ENCODE measurements at regions not wholly inside any gene's neighbourhood (a gene's known extent, or its start where the extent isn't known, plus 50 kb on each side); places are given as distances from the start of the nearest gene placed in this dataset.
A peak's percentile ranks its signal among the peaks of the same experiment; 100 is the strongest.

GRCh38 chr4:42293967-42294813 is 103.1 kb upstream of the SHISA3 start:
- Histone ChIP-seq H3K4me3 (ENCODE audit: low read depth, low read length) (no peak overlapping the region), H3K36me3 (ENCODE audit: control insufficient read depth, insufficient read depth, low read length) (no peaks in the 10 kb centered on the region), H3K27me3 (ENCODE audit: control insufficient read depth, insufficient read depth, low read length) (no peaks in the 10 kb centered on the region)
- no peak for DNase-seq (ENCODE audit: low read depth)
- FAIRE-seq: no peak
- TF ChIP-seq, protein P1, sequence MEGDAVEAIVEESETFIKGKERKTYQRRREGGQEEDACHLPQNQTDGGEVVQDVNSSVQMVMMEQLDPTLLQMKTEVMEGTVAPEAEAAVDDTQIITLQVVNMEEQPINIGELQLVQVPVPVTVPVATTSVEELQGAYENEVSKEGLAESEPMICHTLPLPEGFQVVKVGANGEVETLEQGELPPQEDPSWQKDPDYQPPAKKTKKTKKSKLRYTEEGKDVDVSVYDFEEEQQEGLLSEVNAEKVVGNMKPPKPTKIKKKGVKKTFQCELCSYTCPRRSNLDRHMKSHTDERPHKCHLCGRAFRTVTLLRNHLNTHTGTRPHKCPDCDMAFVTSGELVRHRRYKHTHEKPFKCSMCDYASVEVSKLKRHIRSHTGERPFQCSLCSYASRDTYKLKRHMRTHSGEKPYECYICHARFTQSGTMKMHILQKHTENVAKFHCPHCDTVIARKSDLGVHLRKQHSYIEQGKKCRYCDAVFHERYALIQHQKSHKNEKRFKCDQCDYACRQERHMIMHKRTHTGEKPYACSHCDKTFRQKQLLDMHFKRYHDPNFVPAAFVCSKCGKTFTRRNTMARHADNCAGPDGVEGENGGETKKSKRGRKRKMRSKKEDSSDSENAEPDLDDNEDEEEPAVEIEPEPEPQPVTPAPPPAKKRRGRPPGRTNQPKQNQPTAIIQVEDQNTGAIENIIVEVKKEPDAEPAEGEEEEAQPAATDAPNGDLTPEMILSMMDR (IDR thresholded peaks at IDR 0.05; ENCODE audit: insufficient read depth, low read length, severe bottlenecking): no peak

GRCh38 chr4:42296196-42296595 is 101.1 kb upstream of the SHISA3 start:
- FAIRE-seq (no peak), DNase-seq (ENCODE audit: low read depth) (no peak)
- H3K36me3 ChIP-seq (ENCODE audit: control insufficient read depth, insufficient read depth, low read length): no peaks in the 10 kb centered on the region
- no peaks in the 10 kb centered on the region for H3K27me3 ChIP-seq (ENCODE audit: control insufficient read depth, insufficient read depth, low read length)
- H3K4me3 ChIP-seq (ENCODE audit: low read depth, low read length): no peak overlapping the region
- TF ChIP-seq, protein P1 (IDR thresholded peaks at IDR 0.05; ENCODE audit: insufficient read depth, low read length, severe bottlenecking): no peak

- no peak for DNase-seq (ENCODE audit: low read depth)
- TF ChIP-seq, protein P1 (IDR thresholded peaks at IDR 0.05; ENCODE audit: insufficient read depth, low read length, severe bottlenecking): peak; percentile 13
- FAIRE-seq: no peak
Measured at GRCh38 chr4:42302348-42302747, 94.9 kb upstream of the SHISA3 start.

GRCh38 chr4:42306221-42307109 is 90.8 kb upstream of the SHISA3 start:
- H3K36me3 ChIP-seq (ENCODE audit: control insufficient read depth, insufficient read depth, low read length): no peaks in the 10 kb centered on the region
- DNase-seq (ENCODE audit: low read depth): no peak
- no peak for FAIRE-seq
- no peaks in the 10 kb centered on the region for H3K27me3 ChIP-seq (ENCODE audit: control insufficient read depth, insufficient read depth, low read length)
- no peak overlapping the region for H3K4me3 ChIP-seq (ENCODE audit: low read depth, low read length)
- TF ChIP-seq, protein P1 (IDR thresholded peaks at IDR 0.05; ENCODE audit: insufficient read depth, low read length, severe bottlenecking): no peak

More at GRCh38 chr4:42302348-42302747, 94.9 kb upstream of the SHISA3 start:
- Histone ChIP-seq H3K27me3 (ENCODE audit: control insufficient read depth, insufficient read depth, low read length) (no peaks in the 10 kb centered on the region), H3K36me3 (ENCODE audit: control insufficient read depth, insufficient read depth, low read length) (no peaks in the 10 kb centered on the region), H3K4me3 (ENCODE audit: low read depth, low read length) (no peak overlapping the region)

GRCh38 chr4:42308247-42308646 is 89.0 kb upstream of the SHISA3 start:
- FAIRE-seq: no peak
- no peaks in the 10 kb centered on the region for H3K27me3 ChIP-seq (ENCODE audit: control insufficient read depth, insufficient read depth, low read length)
- TF ChIP-seq, protein P1 (IDR thresholded peaks at IDR 0.05; ENCODE audit: insufficient read depth, low read length, severe bottlenecking): no peak

More at GRCh38 chr4:42308247-42308646, 89.0 kb upstream of the SHISA3 start:
- Histone ChIP-seq H3K4me3 (ENCODE audit: low read depth, low read length) (no peak overlapping the region), H3K36me3 (ENCODE audit: control insufficient read depth, insufficient read depth, low read length) (no peaks in the 10 kb centered on the region)
- no peak for DNase-seq (ENCODE audit: low read depth)
